ENCODE measurements at regions not wholly inside any gene's neighbourhood (a gene's known extent, or its start where the extent isn't known, plus 50 kb on each side); places are given as distances from the start of the nearest gene placed in this dataset.

GRCh38 chr1:38329644-38330043, 283.1 kb upstream of the POU3F1 start:
- Mint-ChIP-seq H3K36me3 (ENCODE audit: low read depth) (no peaks in the 10 kb centered on the region), H3K27me3 (peaks cover 17% of the 10 kb centered on the region), H3K9me3 (no peaks in the 10 kb centered on the region), H3K4me1 (peaks cover 3% of the 10 kb centered on the region), H3K27ac (no peak overlapping the region), H3K4me3 (no peak overlapping the region)
- DNase-seq (no peak), ATAC-seq (no peak)

DNA sequence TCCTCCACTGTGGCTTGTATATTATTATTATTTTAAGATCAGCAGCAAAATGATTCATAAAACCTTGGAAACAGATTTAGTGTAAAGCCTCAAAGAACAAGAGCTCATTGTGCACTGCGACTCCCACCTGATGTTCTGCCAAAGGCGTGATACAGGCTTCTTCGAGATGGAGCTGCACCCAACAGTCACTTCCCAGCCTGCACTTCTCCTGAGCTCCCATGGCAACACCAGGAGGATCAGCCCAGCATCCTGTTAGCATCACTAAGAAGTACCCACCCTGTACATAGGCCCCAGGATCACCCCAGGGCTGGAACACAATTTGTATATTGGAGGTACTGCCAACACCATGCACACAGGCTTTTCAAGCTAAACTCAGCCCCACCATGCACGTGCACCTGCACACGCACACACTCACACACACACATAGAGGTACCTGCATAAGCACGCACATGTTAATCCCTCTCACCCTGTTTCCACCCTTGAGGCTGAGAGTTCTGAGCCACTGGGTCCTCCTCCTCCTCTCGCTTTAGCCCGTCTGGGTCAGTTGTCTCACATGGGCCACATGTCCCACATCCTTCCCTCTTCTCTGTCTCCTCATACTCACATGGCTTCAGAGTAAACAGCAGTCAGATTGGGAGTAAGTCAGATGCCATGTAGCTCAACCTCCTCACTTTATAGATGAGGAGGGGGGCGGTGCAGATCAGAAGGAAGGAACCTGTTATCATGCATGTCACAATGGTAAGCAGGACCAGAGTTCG, 281.9 kb upstream of the POU3F1 start:
- no peaks in the 10 kb centered on the region for H3K4me1 Mint-ChIP-seq
- H3K9me3 Mint-ChIP-seq: no peaks in the 10 kb centered on the region
- ATAC-seq (no peak), DNase-seq (no peak)
- no peak overlapping the region for H3K27ac Mint-ChIP-seq
- no peaks in the 10 kb centered on the region for H3K36me3 Mint-ChIP-seq (ENCODE audit: low read depth)
- no peak overlapping the region for H3K4me3 Mint-ChIP-seq
- H3K27me3 Mint-ChIP-seq: peaks cover 13% of the 10 kb centered on the region

GRCh38 chr1:38327559-38327973, 281.0 kb upstream of the POU3F1 start:
- H3K36me3 Mint-ChIP-seq (ENCODE audit: low read depth): no peaks in the 10 kb centered on the region
- H3K9me3 Mint-ChIP-seq: no peaks in the 10 kb centered on the region
- ATAC-seq: no peak
- H3K27me3 Mint-ChIP-seq: peaks cover 21% of the 10 kb centered on the region
- no peak overlapping the region for H3K27ac Mint-ChIP-seq
- H3K4me3 Mint-ChIP-seq: no peak overlapping the region
- no peaks in the 10 kb centered on the region for H3K4me1 Mint-ChIP-seq
- no peak for DNase-seq

GRCh38 chr1:38326856-38327255, 280.3 kb upstream of the POU3F1 start:
- no peaks in the 10 kb centered on the region for H3K4me1 Mint-ChIP-seq
- no peaks in the 10 kb centered on the region for H3K36me3 Mint-ChIP-seq (ENCODE audit: low read depth)
- ATAC-seq: no peak
- H3K27ac Mint-ChIP-seq: no peak overlapping the region
- H3K4me3 Mint-ChIP-seq: no peak overlapping the region
- H3K27me3 Mint-ChIP-seq: peaks cover 24% of the 10 kb centered on the region
- DNase-seq: no peak
- no peaks in the 10 kb centered on the region for H3K9me3 Mint-ChIP-seq

DNA sequence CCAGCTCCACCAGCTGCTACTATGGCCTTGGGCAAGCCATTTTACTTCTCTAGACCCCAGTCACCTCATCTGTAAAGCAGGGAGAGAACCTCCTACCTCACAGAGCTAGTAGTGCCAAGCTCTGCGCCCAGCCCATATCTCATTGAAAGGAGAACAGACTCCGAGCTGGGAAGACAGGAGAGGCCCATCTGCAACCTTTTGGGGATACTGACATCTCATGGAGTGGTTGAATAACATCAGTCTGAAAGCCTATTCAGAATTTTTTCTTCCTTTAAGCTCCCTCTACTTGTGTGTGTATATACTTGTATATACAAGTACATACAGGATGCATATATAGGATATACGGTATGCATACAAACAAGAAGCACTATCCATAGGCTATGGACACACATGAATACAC, 279.5 kb upstream of the POU3F1 start:
- DNase-seq (no peak), ATAC-seq (no peak)
- Mint-ChIP-seq H3K4me1 (no peaks in the 10 kb centered on the region), H3K9me3 (no peaks in the 10 kb centered on the region), H3K27me3 (peaks cover 25% of the 10 kb centered on the region), H3K4me3 (no peak overlapping the region), H3K36me3 (ENCODE audit: low read depth) (no peaks in the 10 kb centered on the region), H3K27ac (no peak overlapping the region)

- Mint-ChIP-seq H3K36me3 (ENCODE audit: low read depth) (no peaks in the 10 kb centered on the region), H3K27ac (no peak overlapping the region), H3K9me3 (no peaks in the 10 kb centered on the region), H3K4me3 (no peak overlapping the region), H3K27me3 (peaks cover 39% of the 10 kb centered on the region), H3K4me1 (no peaks in the 10 kb centered on the region)
- no peak for ATAC-seq
- no peak for DNase-seq
Observed at GRCh38 chr1:38312753-38313152, 266.2 kb upstream of the POU3F1 start.

DNA sequence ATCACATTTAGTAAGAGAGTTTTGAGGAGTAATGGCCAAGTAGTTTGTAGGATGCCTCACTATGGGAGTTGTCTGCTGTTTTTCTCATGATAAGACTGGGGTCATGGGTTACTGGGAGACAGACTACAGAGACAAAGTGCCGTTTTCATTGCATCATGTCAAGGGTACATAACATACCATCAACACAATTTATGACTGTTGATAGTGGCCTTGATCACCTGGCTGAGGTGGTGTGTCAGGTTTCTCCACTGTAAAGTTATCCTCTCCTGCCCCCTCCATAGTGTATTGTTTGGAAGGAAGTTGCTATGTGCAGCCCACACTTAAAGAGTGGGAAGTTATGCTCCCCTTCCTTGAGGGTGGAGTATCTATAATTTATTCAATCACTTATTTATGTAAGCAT, 263.5 kb upstream of the POU3F1 start:
- ATAC-seq (no peak), DNase-seq (no peak)
- Mint-ChIP-seq H3K36me3 (ENCODE audit: low read depth) (no peaks in the 10 kb centered on the region), H3K27ac (no peak overlapping the region), H3K27me3 (peaks cover 29% of the 10 kb centered on the region), H3K4me1 (no peaks in the 10 kb centered on the region), H3K4me3 (no peak overlapping the region), H3K9me3 (no peaks in the 10 kb centered on the region)

GRCh38 chr1:38308780-38309179, 262.2 kb upstream of the POU3F1 start:
- ATAC-seq: no peak
- Mint-ChIP-seq H3K27me3 (peaks cover 33% of the 10 kb centered on the region), H3K36me3 (ENCODE audit: low read depth) (no peaks in the 10 kb centered on the region), H3K27ac (no peak overlapping the region), H3K4me1 (no peaks in the 10 kb centered on the region), H3K4me3 (no peak overlapping the region), H3K9me3 (no peaks in the 10 kb centered on the region)
- DNase-seq: no peak

- Mint-ChIP-seq H3K27me3 (peaks cover 35% of the 10 kb centered on the region), H3K9me3 (no peaks in the 10 kb centered on the region), H3K4me1 (no peaks in the 10 kb centered on the region), H3K36me3 (ENCODE audit: low read depth) (no peaks in the 10 kb centered on the region), H3K27ac (no peak overlapping the region), H3K4me3 (no peak overlapping the region)
- no peak for DNase-seq
- no peak for ATAC-seq
Observed at GRCh38 chr1:38305666-38306065, 259.1 kb upstream of the POU3F1 start.

DNA sequence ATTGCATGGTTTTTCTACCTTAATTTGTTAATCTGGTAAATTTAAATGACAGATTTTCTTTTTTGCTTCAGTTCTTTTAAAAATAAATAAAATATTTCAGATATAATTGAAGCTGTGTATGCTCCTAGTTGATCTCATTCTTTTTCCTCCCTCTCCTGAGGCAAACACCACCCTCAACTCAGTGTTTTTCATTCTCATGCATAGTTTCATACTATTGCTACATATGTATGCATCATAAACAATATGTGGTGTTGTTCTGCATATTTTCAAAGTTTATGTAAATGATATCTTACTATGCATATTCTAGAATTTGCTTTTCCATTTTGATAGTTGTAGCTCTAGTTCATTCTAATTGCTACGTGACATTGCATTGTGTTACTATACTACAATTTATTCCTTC, 257.2 kb upstream of the POU3F1 start:
- no peaks in the 10 kb centered on the region for H3K9me3 Mint-ChIP-seq
- H3K27me3 Mint-ChIP-seq: peaks cover 32% of the 10 kb centered on the region
- H3K4me3 Mint-ChIP-seq: no peak overlapping the region
- H3K4me1 Mint-ChIP-seq: no peaks in the 10 kb centered on the region
- no peak for DNase-seq
- H3K36me3 Mint-ChIP-seq (ENCODE audit: low read depth): no peaks in the 10 kb centered on the region
- H3K27ac Mint-ChIP-seq: no peak overlapping the region
- ATAC-seq: no peak

DNA sequence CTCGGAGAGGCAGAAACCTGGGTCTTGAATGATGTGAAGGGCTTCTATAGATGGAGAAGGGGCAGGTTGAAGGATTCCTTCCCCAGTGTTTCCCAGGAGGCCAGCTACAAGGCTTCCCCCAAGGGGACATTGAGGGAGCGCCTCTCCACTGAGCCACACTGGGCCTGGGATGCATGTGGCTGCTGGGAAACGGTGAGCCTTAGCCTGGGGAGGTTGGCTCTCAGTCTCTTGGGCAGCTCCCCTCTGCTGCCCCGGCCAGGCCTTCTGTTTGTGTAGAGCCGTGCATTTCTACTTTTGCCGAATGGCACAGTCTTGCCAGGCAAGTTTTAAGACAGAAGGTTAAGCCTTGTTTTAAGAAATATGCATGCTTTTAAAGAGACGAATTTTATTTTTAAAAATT, 254.4 kb upstream of the POU3F1 start:
- H3K4me1 Mint-ChIP-seq: no peaks in the 10 kb centered on the region
- no peaks in the 10 kb centered on the region for H3K9me3 Mint-ChIP-seq
- H3K27me3 Mint-ChIP-seq: peaks cover 39% of the 10 kb centered on the region
- no peak overlapping the region for H3K27ac Mint-ChIP-seq
- DNase-seq (no peak), ATAC-seq (no peak)
- H3K4me3 Mint-ChIP-seq: no peak overlapping the region
- H3K36me3 Mint-ChIP-seq (ENCODE audit: low read depth): no peaks in the 10 kb centered on the region

GRCh38 chr1:38300616-38301015, 254.0 kb upstream of the POU3F1 start:
- DNase-seq: no peak
- no peaks in the 10 kb centered on the region for H3K9me3 Mint-ChIP-seq
- H3K4me3 Mint-ChIP-seq: no peak overlapping the region
- H3K27ac Mint-ChIP-seq: no peak overlapping the region
- no peaks in the 10 kb centered on the region for H3K4me1 Mint-ChIP-seq
- H3K36me3 Mint-ChIP-seq (ENCODE audit: low read depth): no peaks in the 10 kb centered on the region
- H3K27me3 Mint-ChIP-seq: peaks cover 40% of the 10 kb centered on the region
- ATAC-seq: no peak

DNA sequence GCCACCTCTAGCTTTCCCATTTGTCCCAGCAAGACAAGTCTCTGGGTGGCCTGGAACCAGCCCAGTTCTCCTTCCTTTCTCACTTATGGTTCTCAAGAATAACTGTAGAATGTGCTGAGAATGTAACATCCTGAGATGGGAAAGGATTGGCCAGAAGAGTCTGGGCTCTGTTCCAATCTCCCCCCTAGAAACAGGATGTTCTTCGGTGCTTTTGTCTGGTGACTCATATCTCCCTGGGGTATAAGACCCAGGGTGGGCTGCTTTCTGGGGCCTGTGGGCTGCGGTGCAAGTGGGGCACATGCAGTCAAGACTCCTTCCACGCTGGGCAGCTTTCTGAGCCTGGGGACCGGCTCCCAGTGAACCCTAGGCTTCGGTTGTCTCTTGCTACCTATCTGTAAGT, 251.2 kb upstream of the POU3F1 start:
- Mint-ChIP-seq H3K36me3 (ENCODE audit: low read depth) (no peaks in the 10 kb centered on the region), H3K27me3 (peaks cover 47% of the 10 kb centered on the region), H3K9me3 (no peaks in the 10 kb centered on the region), H3K4me3 (no peak overlapping the region), H3K4me1 (no peaks in the 10 kb centered on the region), H3K27ac (no peak overlapping the region)
- DNase-seq (no peak), ATAC-seq (no peak)

DNA sequence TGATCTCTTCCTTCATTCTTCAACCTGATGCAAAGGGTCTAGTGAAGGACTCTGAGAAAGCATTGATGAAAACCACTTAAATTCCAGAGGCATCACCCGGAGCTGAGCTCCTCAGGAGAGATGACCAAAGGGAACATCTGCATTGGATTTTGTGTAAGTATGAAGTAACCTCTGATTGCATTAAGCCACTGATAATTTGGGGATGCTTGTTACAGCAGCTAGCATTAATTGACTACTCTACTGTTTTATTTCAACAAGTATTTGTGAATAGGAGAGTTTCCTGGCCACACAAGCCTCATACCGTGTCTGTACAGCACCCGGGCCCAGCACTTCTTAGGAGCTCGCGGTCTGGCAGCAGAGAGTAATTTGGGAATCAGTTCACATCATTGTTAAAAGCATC, 250.7 kb upstream of the POU3F1 start:
- ATAC-seq (no peak), DNase-seq (no peak)
- Mint-ChIP-seq H3K4me1 (no peaks in the 10 kb centered on the region), H3K9me3 (no peaks in the 10 kb centered on the region), H3K4me3 (no peak overlapping the region), H3K27me3 (peaks cover 47% of the 10 kb centered on the region), H3K36me3 (ENCODE audit: low read depth) (no peaks in the 10 kb centered on the region), H3K27ac (no peak overlapping the region)

GRCh38 chr1:38296047-38296446, 249.5 kb upstream of the POU3F1 start:
- H3K27me3 Mint-ChIP-seq: peaks cover 53% of the 10 kb centered on the region
- DNase-seq (no peak), ATAC-seq (no peak)
- H3K9me3 Mint-ChIP-seq: no peaks in the 10 kb centered on the region
- H3K4me1 Mint-ChIP-seq: no peaks in the 10 kb centered on the region
- H3K4me3 Mint-ChIP-seq: no peak overlapping the region
- no peaks in the 10 kb centered on the region for H3K36me3 Mint-ChIP-seq (ENCODE audit: low read depth)
- H3K27ac Mint-ChIP-seq: no peak overlapping the region

DNA sequence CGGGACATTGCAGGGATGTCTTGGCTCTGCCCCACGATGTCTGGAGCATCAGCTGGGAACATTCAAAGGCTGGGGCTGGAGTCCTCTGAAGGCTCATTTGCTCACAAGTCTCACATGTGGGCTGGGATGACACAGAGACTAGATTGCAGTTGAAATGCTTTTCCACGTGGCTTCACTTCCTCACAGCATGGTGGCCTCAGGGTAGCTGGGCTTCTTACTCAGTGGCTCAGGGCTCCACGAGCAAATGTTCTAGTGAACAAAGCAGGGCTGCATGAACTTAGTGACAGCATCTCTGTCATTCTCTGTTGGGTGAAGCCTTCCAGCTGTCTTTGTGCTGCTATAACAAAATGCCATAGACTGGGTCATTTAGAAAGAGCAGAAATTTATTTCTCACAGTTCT, 247.0 kb upstream of the POU3F1 start:
- DNase-seq: no peak
- Mint-ChIP-seq H3K4me1 (no peaks in the 10 kb centered on the region), H3K36me3 (ENCODE audit: low read depth) (no peaks in the 10 kb centered on the region), H3K4me3 (no peak overlapping the region), H3K9me3 (no peaks in the 10 kb centered on the region), H3K27me3 (peaks cover 58% of the 10 kb centered on the region), H3K27ac (no peak overlapping the region)
- ATAC-seq: no peak
